SU-DHL-6 (cell line): ENCODE measurements at regions not wholly inside any gene's neighbourhood (a gene's known extent, or its start where the extent isn't known, plus 50 kb on each side); places are given as distances from the start of the nearest gene placed in this dataset.

ENCODE experiments used
- H2AFZ ChIP-seq: fragments of 200-600 bp; sonication (generic); 2 replicates; pipeline ENCODE4 v1.6.1; 2014; ENCODE audit warnings: low read depth, mild to moderate bottlenecking, moderate library complexity, mixed read lengths, antibody characterized with exemption, low read length; ENCODE audit not compliant: severe bottlenecking
- H3F3A ChIP-seq: fragments of 200-600 bp; shearing (Covaris generic); 2 replicates; pipeline ENCODE4 v1.6.0; 2016; ENCODE audit warnings: antibody characterized with exemption, mild to moderate bottlenecking; ENCODE audit not compliant: insufficient read depth
- H3K27ac ChIP-seq: fragments of 200-600 bp; sonication (generic); 2 replicates; pipeline ENCODE4 v1.5.1; 2016; ENCODE audit warnings: low read depth, mild to moderate bottlenecking, low read length, moderate library complexity, mixed read lengths
- H3K27me3 ChIP-seq: fragments of 200-600 bp; sonication (generic), shearing (Covaris generic); 2 replicates; pipeline ENCODE4 v1.6.0; 2014; ENCODE audit warnings: mild to moderate bottlenecking, low read length
- H3K36me3 ChIP-seq: fragments of 200-600 bp; sonication (generic); 2 replicates; pipeline ENCODE4 v1.6.1; 2014; ENCODE audit warnings: mild to moderate bottlenecking, low read length, mixed read lengths
- H3K4me2 ChIP-seq: fragments of 300-600, 200-600 bp; shearing (Covaris generic), sonication (generic); 2 replicates; pipeline ENCODE4 v1.6.0; 2014; ENCODE audit warnings: low read length, low read depth, mild to moderate bottlenecking; ENCODE audit not compliant: poor library complexity, severe bottlenecking
- H3K4me3 ChIP-seq: fragments of 200-600 bp; sonication (generic); 2 replicates; pipeline ENCODE4 v1.5.1; 2014; ENCODE audit warnings: antibody characterized with exemption, low read length, mild to moderate bottlenecking, mixed read lengths; ENCODE audit not compliant: insufficient read depth, poor library complexity, severe bottlenecking
- H3K79me2 ChIP-seq: fragments of 200-600 bp; sonication (generic); 2 replicates; pipeline ENCODE4 v1.6.1; 2014; ENCODE audit warnings: mild to moderate bottlenecking, low read length, moderate library complexity; ENCODE audit not compliant: insufficient read depth
- H3K9ac ChIP-seq: fragments of 200-600 bp; sonication (generic); 2 replicates; pipeline ENCODE4 v1.7.0; 2014; ENCODE audit warnings: mild to moderate bottlenecking, low read length
- H3K9me2 ChIP-seq: fragments of 200-600 bp; sonication (generic); replicated peaks from 2 replicates; pipeline ENCODE4 v1.6.1; 2014; ENCODE audit warnings: low read length; ENCODE audit not compliant: insufficient read depth
- H3K9me3 ChIP-seq: fragments of 200-600 bp; sonication (generic); 2 replicates; pipeline ENCODE4 v1.6.1; 2014; ENCODE audit warnings: low read length, mixed read lengths; ENCODE audit not compliant: insufficient read depth
- H4K20me1 ChIP-seq: fragments of 200-600 bp; sonication (generic); 2 replicates; pipeline ENCODE4 v1.6.1; 2014; ENCODE audit warnings: low read depth, mild to moderate bottlenecking, antibody characterized with exemption, low read length, moderate library complexity, mixed read lengths
- EZH2phosphoT487 ChIP-seq: fragments of 200-600 bp; sonication (generic), shearing (Covaris generic); conservative IDR thresholded peaks from 2 replicates; pipeline ENCODE4 v1.6.1; 2018; ENCODE audit warnings: mild to moderate bottlenecking, antibody characterized with exemption, low read length, moderate library complexity, mixed read lengths
- TF ChIP-seq, protein P1 (sequence below): fragments of 200-600 bp; sonication (generic); IDR thresholded peaks from one replicate; pipeline ENCODE4 v1.5.1; 2017; ENCODE audit warnings: antibody characterized with exemption, mild to moderate bottlenecking, low read length, moderate library complexity; ENCODE audit not compliant: insufficient read depth, poor library complexity, severe bottlenecking

DNA sequence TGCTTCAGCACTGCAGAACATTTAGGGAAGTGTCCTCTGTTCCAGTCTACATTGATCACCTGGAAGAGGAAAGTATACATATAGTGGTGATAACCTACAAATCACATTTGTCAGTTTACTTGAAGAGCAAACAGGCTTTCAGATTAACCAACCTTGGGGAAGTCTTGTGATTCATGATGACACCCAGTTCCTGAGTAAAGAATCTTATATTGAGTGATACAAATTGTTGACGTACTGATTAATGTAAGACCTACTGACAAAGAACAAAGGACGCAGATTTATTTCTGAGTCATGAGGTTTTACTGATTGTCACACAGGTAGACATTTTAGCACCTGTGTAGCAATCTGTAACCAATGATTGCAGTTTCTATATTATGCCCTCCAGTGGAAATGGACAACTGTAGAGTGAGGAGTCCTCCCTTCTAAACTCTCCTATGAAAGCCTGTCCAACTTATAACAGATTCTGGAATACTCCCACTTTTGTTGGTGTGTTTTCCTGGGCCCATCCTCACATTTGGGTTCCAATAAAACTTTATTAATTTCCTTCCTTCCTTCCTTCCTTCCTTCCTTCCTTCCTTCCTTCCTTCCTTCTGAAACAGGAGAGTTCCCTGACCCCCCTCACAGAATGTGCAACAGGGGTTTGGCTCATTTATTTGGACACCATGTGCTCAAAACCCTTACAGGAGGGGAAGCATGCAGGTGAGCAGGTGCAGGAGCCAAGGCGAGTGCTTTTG, 113.5 kb downstream of the SLC35B3 start:
- Histone ChIP-seq H3K27ac (no peak overlapping the region), H2AFZ (no peak overlapping the region), H3K27me3 (no peaks in the 10 kb centered on the region), H3K79me2 (no peaks in the 10 kb centered on the region), H3K9me2 (no peaks in the 10 kb centered on the region), H3K9ac (no peak overlapping the region), H3K4me3 (no peak overlapping the region), H4K20me1 (no peaks in the 10 kb centered on the region), H3K4me2 (no peak overlapping the region), H3F3A (no peaks in the 10 kb centered on the region), H3K36me3 (0 out of 2 replicates have a peak, but pooled peaks cover 3% of the 10 kb centered on the region), H3K9me3 (no peaks in the 10 kb centered on the region)
- no peak for TF ChIP-seq EZH2phosphoT487
- TF ChIP-seq, protein P1, sequence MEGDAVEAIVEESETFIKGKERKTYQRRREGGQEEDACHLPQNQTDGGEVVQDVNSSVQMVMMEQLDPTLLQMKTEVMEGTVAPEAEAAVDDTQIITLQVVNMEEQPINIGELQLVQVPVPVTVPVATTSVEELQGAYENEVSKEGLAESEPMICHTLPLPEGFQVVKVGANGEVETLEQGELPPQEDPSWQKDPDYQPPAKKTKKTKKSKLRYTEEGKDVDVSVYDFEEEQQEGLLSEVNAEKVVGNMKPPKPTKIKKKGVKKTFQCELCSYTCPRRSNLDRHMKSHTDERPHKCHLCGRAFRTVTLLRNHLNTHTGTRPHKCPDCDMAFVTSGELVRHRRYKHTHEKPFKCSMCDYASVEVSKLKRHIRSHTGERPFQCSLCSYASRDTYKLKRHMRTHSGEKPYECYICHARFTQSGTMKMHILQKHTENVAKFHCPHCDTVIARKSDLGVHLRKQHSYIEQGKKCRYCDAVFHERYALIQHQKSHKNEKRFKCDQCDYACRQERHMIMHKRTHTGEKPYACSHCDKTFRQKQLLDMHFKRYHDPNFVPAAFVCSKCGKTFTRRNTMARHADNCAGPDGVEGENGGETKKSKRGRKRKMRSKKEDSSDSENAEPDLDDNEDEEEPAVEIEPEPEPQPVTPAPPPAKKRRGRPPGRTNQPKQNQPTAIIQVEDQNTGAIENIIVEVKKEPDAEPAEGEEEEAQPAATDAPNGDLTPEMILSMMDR: no peak

- no peak overlapping the region for H3K27ac ChIP-seq
- H4K20me1 ChIP-seq: no peaks in the 10 kb centered on the region
- H3K9me3 ChIP-seq: no peaks in the 10 kb centered on the region
- H2AFZ ChIP-seq: no peak overlapping the region
- no peaks in the 10 kb centered on the region for H3F3A ChIP-seq
- no peaks in the 10 kb centered on the region for H3K36me3 ChIP-seq
- no peak overlapping the region for H3K4me3 ChIP-seq
- H3K79me2 ChIP-seq: no peaks in the 10 kb centered on the region
- TF ChIP-seq EZH2phosphoT487: no peak
- TF ChIP-seq, protein P1: no peak
- no peaks in the 10 kb centered on the region for H3K27me3 ChIP-seq
- no peaks in the 10 kb centered on the region for H3K9me2 ChIP-seq
- H3K9ac ChIP-seq: no peak overlapping the region
- H3K4me2 ChIP-seq: no peak overlapping the region
These were observed 120.2 kb downstream of the SLC35B3 start for GRCh38 chr6:8315154-8315553.

GRCh38 chr6:8301502-8301901, 133.8 kb downstream of the SLC35B3 start:
- Histone ChIP-seq H4K20me1 (no peaks in the 10 kb centered on the region), H3K4me2 (no peak overlapping the region), H2AFZ (no peak overlapping the region), H3K79me2 (no peaks in the 10 kb centered on the region), H3K9me2 (no peaks in the 10 kb centered on the region), H3K9me3 (no peaks in the 10 kb centered on the region), H3K9ac (no peak overlapping the region), H3K4me3 (no peak overlapping the region), H3K27ac (no peak overlapping the region), H3K36me3 (no peaks in the 10 kb centered on the region), H3K27me3 (no peaks in the 10 kb centered on the region), H3F3A (no peaks in the 10 kb centered on the region)
- no peak for TF ChIP-seq EZH2phosphoT487
- TF ChIP-seq, protein P1: no peak
